Astrocyte of the spinal cord (primary cell): ENCODE measurements at regions not wholly inside any gene's neighbourhood (a gene's known extent, or its start where the extent isn't known, plus 50 kb on each side); places are given as distances from the start of the nearest gene placed in this dataset.
"Not testable (repeated sequence)": the region's sequence is repeated elsewhere in the genome, so short reads cannot be mapped to it uniquely, and the experiment has no call there.

Experiments used
- DNase-seq: peaks from one replicate; pipeline ENCODE4 v3.0.0; 2011; ENCODE audit warnings: low read depth, low spot score
- H3K4me3 ChIP-seq: 2 replicates; pipeline ENCODE4 v1.5.1; 2011; ENCODE audit warnings: low read depth, mild to moderate bottlenecking, low read length, moderate library complexity
- CTCF ChIP-seq: IDR thresholded peaks from 2 replicates; pipeline ENCODE4 v1.5.1; 2012; ENCODE audit warnings: low read depth, mild to moderate bottlenecking, low read length, inconsistent platforms
- in situ Hi-C: cut with HindIII; loops from 2 replicates; pipeline ENCODE4 v1.10.0; 2017; ENCODE audit warnings: low sequenced_read_pairs

- no peak overlapping the region for H3K4me3 ChIP-seq
- no peak for TF ChIP-seq CTCF
- in situ Hi-C loops, result no loop called here
- no peak for DNase-seq
Observed at GRCh38 chr2:236367506-236368289, 103.5 kb upstream of the ASB18 start.

- no peak overlapping the region for H3K4me3 ChIP-seq
- in situ Hi-C loops, result no loop called here
- TF ChIP-seq CTCF, result no peak
- DNase-seq, result no peak
Observed at GRCh38 chr2:236369661-236370062, 105.5 kb upstream of the ASB18 start.

GRCh38 chr2:236370847-236371409 is 106.7 kb upstream of the ASB18 start:
- no peak overlapping the region for H3K4me3 ChIP-seq
- no peak for DNase-seq
- no peak for TF ChIP-seq CTCF
- in situ Hi-C loops, result no loop called here

- in situ Hi-C loops, result no loop called here
- no peak for DNase-seq
Observed at GRCh38 chr2:236375973-236376476, 111.8 kb upstream of the ASB18 start.

GRCh38 chr2:236376566-236377244 is 112.5 kb upstream of the ASB18 start:
- DNase-seq, result no peak
- TF ChIP-seq CTCF, result no peak
- no peak overlapping the region for H3K4me3 ChIP-seq
- in situ Hi-C loops, result no loop called here

More at GRCh38 chr2:236375973-236376476, 111.8 kb upstream of the ASB18 start:
- no peak for TF ChIP-seq CTCF
- H3K4me3 ChIP-seq, result no peak overlapping the region

GRCh38 chr2:236380051-236380612 is 115.9 kb upstream of the ASB18 start:
- no peak overlapping the region for H3K4me3 ChIP-seq
- no peak for DNase-seq
- no peak for TF ChIP-seq CTCF
- in situ Hi-C loops, result no loop called here

- H3K4me3 ChIP-seq, DNase-seq, in situ Hi-C loops: not testable (repeated sequence)
Observed at GRCh38 chr2:236381253-236381652, 117.0 kb upstream of the ASB18 start.

- in situ Hi-C loops, DNase-seq, H3K4me3 ChIP-seq: not testable (repeated sequence)
Observed at GRCh38 chr2:236389284-236390216, 125.3 kb upstream of the ASB18 start.
